GM12864 (cell line): ENCODE measurements at regions not wholly inside any gene's neighbourhood (a gene's known extent, or its start where the extent isn't known, plus 50 kb on each side); places are given as distances from the start of the nearest gene placed in this dataset.

Experiments used
- DNase-seq: peaks from one replicate; pipeline ENCODE4 v3.0.0-alpha.2; 2011; ENCODE audit warnings: low read depth
- H3K4me3 ChIP-seq: 2 replicates; pipeline ENCODE4 v1.5.1; 2011; ENCODE audit warnings: mild to moderate bottlenecking, low read depth, low read length, control low read depth
- TF ChIP-seq, protein P1 (sequence below): IDR thresholded peaks from 2 replicates; pipeline ENCODE4 v1.5.1; 2011; ENCODE audit warnings: low read depth, mild to moderate bottlenecking, moderate library complexity, low read length, control low read depth, inconsistent platforms; ENCODE audit errors: missing control alignments

DNA sequence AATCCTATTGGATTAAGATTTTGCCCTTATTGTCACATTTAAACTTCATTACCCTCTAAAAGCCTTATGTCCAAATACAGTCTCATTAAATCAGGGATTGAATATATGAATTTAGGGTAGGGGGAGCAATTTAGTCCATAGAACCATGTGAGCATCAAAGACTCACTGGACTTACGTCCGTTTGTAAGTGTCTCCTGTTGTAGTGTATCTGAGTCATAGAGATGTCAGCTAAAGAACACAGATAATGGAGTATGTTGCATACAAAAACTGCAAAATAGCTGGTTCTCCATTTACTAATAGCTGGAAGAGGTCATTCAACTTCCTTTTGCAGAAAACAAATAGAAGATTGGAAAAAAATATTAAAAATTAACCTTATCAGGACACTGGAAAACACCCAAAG lies 599.1 kb upstream of the SOX9 start:
- TF ChIP-seq, protein P1, sequence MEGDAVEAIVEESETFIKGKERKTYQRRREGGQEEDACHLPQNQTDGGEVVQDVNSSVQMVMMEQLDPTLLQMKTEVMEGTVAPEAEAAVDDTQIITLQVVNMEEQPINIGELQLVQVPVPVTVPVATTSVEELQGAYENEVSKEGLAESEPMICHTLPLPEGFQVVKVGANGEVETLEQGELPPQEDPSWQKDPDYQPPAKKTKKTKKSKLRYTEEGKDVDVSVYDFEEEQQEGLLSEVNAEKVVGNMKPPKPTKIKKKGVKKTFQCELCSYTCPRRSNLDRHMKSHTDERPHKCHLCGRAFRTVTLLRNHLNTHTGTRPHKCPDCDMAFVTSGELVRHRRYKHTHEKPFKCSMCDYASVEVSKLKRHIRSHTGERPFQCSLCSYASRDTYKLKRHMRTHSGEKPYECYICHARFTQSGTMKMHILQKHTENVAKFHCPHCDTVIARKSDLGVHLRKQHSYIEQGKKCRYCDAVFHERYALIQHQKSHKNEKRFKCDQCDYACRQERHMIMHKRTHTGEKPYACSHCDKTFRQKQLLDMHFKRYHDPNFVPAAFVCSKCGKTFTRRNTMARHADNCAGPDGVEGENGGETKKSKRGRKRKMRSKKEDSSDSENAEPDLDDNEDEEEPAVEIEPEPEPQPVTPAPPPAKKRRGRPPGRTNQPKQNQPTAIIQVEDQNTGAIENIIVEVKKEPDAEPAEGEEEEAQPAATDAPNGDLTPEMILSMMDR: no peak
- H3K4me3 ChIP-seq: no peak overlapping the region
- no peak for DNase-seq

DNA sequence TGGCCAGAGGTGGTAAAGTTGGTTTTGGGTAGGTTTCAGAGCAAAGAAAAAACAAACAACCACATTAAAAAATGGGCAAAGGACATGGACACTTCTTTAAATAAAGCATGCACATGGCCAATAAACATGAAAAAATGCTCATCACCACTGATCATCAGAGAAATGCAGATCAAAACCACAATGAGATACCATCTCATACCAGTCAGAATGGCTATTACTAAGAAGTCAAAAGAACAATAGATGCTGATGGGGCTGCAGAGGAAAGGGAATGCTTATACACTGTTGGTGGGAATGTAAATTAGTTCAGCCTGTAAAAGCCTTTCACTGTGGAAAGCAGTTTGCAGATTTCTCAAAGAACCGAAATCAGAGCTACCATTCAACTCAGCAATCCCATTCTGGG lies 598.4 kb upstream of the SOX9 start:
- no peak for DNase-seq
- H3K4me3 ChIP-seq: no peak overlapping the region
- TF ChIP-seq, protein P1: no peak

GRCh38 chr17:71527311-71527710 lies 593.5 kb upstream of the SOX9 start:
- DNase-seq: no peak
- TF ChIP-seq, protein P1: no peak
- H3K4me3 ChIP-seq: no peak overlapping the region

GRCh38 chr17:71528210-71528609 lies 592.6 kb upstream of the SOX9 start:
- no peak overlapping the region for H3K4me3 ChIP-seq
- DNase-seq: no peak
- TF ChIP-seq, protein P1: no peak

GRCh38 chr17:71530248-71530647 lies 590.6 kb upstream of the SOX9 start:
- TF ChIP-seq, protein P1: no peak
- DNase-seq: no peak
- no peak overlapping the region for H3K4me3 ChIP-seq

- TF ChIP-seq, protein P1: no peak
- H3K4me3 ChIP-seq: no peak overlapping the region
- no peak for DNase-seq
Measured at GRCh38 chr17:71535321-71535720, 585.5 kb upstream of the SOX9 start.

DNA sequence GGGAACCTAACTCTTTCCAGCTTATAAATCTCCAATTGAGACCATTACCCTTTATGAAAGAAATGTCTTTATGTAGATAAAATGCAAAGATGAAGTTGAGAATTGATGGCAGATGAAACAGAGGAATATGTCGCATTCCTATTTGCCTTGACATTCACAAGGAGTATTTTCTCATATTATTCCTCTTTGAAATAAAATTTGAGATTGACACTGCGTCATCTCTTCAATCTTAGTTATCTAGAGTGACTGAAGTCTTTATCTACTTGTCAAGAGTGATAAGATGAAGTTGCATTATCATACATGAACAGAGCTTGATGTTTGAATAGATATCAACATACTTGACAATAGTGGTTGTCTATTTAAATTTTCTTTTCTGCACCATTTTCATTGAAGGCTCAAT lies 574.4 kb upstream of the SOX9 start:
- DNase-seq: no peak
- TF ChIP-seq, protein P1: no peak

More for the DNA sequence above, 574.4 kb upstream of the SOX9 start:
- no peak overlapping the region for H3K4me3 ChIP-seq
